HCT116 (cell line): ENCODE measurements at regions not wholly inside any gene's neighbourhood (a gene's known extent, or its start where the extent isn't known, plus 50 kb on each side); places are given as distances from the start of the nearest gene placed in this dataset.

Source experiments
- POLR2AphosphoS5 ChIP-seq: IDR thresholded peaks from 2 replicates; pipeline ENCODE4 v1.6.1; 2011; ENCODE audit warnings: mild to moderate bottlenecking, low read depth, low read length, moderate library complexity
- ZFX ChIP-seq: fragments of 450-650 bp; IDR thresholded peaks from 2 replicates; pipeline ENCODE4 v1.6.1; 2017
- ZNF274 ChIP-seq: fragments of 200-500 bp; sonication (Bioruptor generic); IDR thresholded peaks from 2 replicates; pipeline ENCODE4 v1.6.1; 2014; ENCODE audit warnings: mild to moderate bottlenecking, low read depth, low read length, inconsistent platforms
- TF ChIP-seq, protein P1 (sequence below), 3 experiments: fragments of 200-600 bp in 1 of 3; sonication (generic) in 1 of 3; IDR thresholded peaks in 2 of 3; conservative IDR thresholded peaks in 1 of 3; 2 replicates each; pipeline ENCODE4 v1.5.1; 2012 to 2017; ENCODE audit warnings: low read depth in 2 of 3, low read length in 2 of 3, antibody characterized with exemption in 1 of 3, borderline replicate concordance in 1 of 3, control low read depth in 1 of 3, mild to moderate bottlenecking in 1 of 3, mixed read lengths in 1 of 3, mixed run types in 1 of 3, moderate library complexity in 1 of 3; ENCODE audit not compliant: insufficient read depth in 1 of 3
- TF ChIP-seq, protein P2 (sequence below): IDR thresholded peaks from 2 replicates; pipeline ENCODE4 v1.6.1; 2012

- TF ChIP-seq, protein P1, sequence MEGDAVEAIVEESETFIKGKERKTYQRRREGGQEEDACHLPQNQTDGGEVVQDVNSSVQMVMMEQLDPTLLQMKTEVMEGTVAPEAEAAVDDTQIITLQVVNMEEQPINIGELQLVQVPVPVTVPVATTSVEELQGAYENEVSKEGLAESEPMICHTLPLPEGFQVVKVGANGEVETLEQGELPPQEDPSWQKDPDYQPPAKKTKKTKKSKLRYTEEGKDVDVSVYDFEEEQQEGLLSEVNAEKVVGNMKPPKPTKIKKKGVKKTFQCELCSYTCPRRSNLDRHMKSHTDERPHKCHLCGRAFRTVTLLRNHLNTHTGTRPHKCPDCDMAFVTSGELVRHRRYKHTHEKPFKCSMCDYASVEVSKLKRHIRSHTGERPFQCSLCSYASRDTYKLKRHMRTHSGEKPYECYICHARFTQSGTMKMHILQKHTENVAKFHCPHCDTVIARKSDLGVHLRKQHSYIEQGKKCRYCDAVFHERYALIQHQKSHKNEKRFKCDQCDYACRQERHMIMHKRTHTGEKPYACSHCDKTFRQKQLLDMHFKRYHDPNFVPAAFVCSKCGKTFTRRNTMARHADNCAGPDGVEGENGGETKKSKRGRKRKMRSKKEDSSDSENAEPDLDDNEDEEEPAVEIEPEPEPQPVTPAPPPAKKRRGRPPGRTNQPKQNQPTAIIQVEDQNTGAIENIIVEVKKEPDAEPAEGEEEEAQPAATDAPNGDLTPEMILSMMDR (IDR thresholded peaks at IDR 0.05 in 2 of 3, conservative IDR thresholded peaks at IDR 0.05 in 1 of 3; ENCODE audit: borderline replicate concordance in 1 of 3, insufficient read depth in 1 of 3, low read depth in 2 of 3, low read length in 2 of 3): no peak
- TF ChIP-seq POLR2AphosphoS5: no peak
- no peak for TF ChIP-seq ZNF274
- no peak for TF ChIP-seq ZFX
- TF ChIP-seq, protein P2, sequence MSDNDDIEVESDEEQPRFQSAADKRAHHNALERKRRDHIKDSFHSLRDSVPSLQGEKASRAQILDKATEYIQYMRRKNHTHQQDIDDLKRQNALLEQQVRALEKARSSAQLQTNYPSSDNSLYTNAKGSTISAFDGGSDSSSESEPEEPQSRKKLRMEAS: no peak
These were observed 153.9 kb downstream of the DHX35 start for GRCh38 chr20:39116020-39116419.
